Progenitor cell of endocrine pancreas (in vitro differentiated cells): ENCODE measurements at regions not wholly inside any gene's neighbourhood (a gene's known extent, or its start where the extent isn't known, plus 50 kb on each side); places are given as distances from the start of the nearest gene placed in this dataset.

Source experiments
- DNase-seq: peaks from one replicate; pipeline ENCODE4 v3.0.0; 2021; ENCODE audit warnings: low spot score; ENCODE audit not compliant: unreplicated experiment
- H3K27ac Mint-ChIP-seq: 2 replicates; pipeline ENCODE4 v1.8.0; 2021; ENCODE audit warnings: mild to moderate bottlenecking, moderate library complexity, mixed read lengths
- H3K27me3 Mint-ChIP-seq: 2 replicates; pipeline ENCODE4 v1.8.0; 2021; ENCODE audit warnings: mixed read lengths
- H3K36me3 Mint-ChIP-seq: 2 replicates; pipeline ENCODE4 v1.8.0; 2022; ENCODE audit warnings: mixed read lengths; ENCODE audit not compliant: insufficient read depth
- H3K4me1 Mint-ChIP-seq: 2 replicates; pipeline ENCODE4 v1.8.0; 2021; ENCODE audit warnings: low read depth, mixed read lengths
- H3K4me3 Mint-ChIP-seq: 2 replicates; pipeline ENCODE4 v1.8.0; 2021; ENCODE audit warnings: low read depth, mild to moderate bottlenecking, moderate library complexity, mixed read lengths
- H3K9me3 Mint-ChIP-seq: 2 replicates; pipeline ENCODE4 v1.8.0; 2021; ENCODE audit warnings: low read depth, mixed read lengths
- TF ChIP-seq, protein P1 (sequence below): fragments of 200-600 bp; sonication (generic); IDR thresholded peaks from one replicate; pipeline ENCODE4 v1.5.0; 2021; ENCODE audit warnings: antibody characterized with exemption, mild to moderate bottlenecking; ENCODE audit not compliant: unreplicated experiment

DNA sequence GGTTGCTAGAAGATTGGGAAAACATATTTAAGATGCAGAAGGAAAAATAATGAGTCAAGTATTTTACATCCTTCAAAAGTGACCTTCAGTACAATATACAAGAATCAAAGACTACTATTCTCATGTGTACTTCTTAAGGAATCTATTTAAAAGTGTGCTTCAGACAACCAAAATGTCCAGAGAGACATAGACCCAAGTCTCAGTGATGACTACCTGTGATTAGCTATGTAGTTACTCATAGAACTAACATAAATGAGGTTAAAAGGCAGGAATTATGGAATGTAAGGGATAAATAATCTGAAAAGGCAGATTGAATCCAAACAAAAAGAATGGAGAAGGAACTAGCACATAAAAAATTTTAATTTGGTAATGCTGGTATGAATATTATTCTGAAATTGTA, 634.7 kb upstream of the FAM241A start:
- no peak for DNase-seq
- Mint-ChIP-seq H3K36me3 (no peaks in the 10 kb centered on the region), H3K9me3 (no peaks in the 10 kb centered on the region), H3K27ac (no peak overlapping the region), H3K4me1 (no peaks in the 10 kb centered on the region), H3K27me3 (no peaks in the 10 kb centered on the region), H3K4me3 (no peak overlapping the region)
- TF ChIP-seq, protein P1, sequence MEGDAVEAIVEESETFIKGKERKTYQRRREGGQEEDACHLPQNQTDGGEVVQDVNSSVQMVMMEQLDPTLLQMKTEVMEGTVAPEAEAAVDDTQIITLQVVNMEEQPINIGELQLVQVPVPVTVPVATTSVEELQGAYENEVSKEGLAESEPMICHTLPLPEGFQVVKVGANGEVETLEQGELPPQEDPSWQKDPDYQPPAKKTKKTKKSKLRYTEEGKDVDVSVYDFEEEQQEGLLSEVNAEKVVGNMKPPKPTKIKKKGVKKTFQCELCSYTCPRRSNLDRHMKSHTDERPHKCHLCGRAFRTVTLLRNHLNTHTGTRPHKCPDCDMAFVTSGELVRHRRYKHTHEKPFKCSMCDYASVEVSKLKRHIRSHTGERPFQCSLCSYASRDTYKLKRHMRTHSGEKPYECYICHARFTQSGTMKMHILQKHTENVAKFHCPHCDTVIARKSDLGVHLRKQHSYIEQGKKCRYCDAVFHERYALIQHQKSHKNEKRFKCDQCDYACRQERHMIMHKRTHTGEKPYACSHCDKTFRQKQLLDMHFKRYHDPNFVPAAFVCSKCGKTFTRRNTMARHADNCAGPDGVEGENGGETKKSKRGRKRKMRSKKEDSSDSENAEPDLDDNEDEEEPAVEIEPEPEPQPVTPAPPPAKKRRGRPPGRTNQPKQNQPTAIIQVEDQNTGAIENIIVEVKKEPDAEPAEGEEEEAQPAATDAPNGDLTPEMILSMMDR = no peak

DNA sequence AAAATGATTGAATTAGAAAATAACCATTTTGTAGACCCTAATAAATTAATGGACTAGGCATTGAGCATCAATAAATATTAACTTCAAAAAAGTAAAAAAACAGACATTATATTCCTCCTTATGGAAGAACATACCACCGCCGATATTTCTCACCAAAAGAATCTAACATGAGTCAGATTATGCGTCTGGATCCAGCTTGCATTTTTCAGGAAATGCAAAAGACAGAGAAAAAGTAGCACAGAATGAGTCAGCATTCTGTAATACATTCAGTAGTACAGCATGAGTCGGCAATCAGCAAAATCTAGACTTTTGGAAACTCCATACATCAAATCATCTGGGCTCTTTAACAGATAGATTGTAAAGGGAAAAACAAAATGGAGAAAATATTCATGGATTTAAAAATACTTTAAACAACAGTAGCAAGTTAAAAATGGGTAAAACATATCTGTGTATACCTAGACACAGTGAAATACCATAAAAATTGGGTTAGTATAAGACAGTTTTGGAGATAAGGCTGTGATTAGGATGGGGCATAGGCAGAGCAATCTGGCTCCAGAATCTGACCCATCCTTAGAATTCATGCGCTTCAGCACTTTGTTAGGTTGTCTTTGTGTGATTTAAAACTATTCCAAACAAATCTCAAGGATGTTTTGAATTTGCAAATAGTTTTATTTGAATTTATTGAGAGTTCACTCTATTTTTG, 633.0 kb upstream of the FAM241A start:
- no peaks in the 10 kb centered on the region for H3K36me3 Mint-ChIP-seq
- TF ChIP-seq, protein P1 = no peak
- H3K27ac Mint-ChIP-seq = no peak overlapping the region
- H3K4me1 Mint-ChIP-seq = no peaks in the 10 kb centered on the region
- H3K9me3 Mint-ChIP-seq = no peaks in the 10 kb centered on the region
- DNase-seq = no peak
- H3K4me3 Mint-ChIP-seq = no peak overlapping the region
- no peaks in the 10 kb centered on the region for H3K27me3 Mint-ChIP-seq

DNA sequence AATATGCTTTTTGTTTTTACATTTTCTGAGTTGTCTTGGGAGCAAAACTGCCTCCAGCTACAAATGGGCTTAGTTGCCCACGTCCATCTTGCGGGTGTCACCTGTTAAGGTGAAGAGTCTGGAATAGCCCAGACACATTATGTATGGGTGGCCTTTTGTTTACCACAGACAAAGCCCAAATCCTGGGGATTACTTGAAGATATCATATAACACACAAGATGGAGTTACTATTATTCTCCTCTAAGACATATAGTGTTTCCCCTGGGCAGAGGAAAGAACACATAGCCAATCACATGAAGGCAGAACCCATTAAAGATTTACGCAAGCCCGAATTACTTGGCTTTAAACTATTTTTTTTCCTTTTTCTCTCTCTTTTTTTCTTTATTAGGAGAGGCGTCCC, 625.6 kb upstream of the FAM241A start:
- Mint-ChIP-seq H3K36me3 (no peaks in the 10 kb centered on the region), H3K9me3 (no peaks in the 10 kb centered on the region), H3K4me1 (no peaks in the 10 kb centered on the region), H3K27me3 (no peaks in the 10 kb centered on the region), H3K27ac (no peak overlapping the region), H3K4me3 (no peak overlapping the region)
- DNase-seq = no peak
- TF ChIP-seq, protein P1 = no peak

- TF ChIP-seq, protein P1 = no peak
- H3K27me3 Mint-ChIP-seq = no peaks in the 10 kb centered on the region
- H3K9me3 Mint-ChIP-seq = peaks cover 10% of the 10 kb centered on the region
- H3K4me3 Mint-ChIP-seq = no peak overlapping the region
- no peak for DNase-seq
- H3K36me3 Mint-ChIP-seq = no peaks in the 10 kb centered on the region
- H3K27ac Mint-ChIP-seq = no peak overlapping the region
- H3K4me1 Mint-ChIP-seq = peaks cover 2% of the 10 kb centered on the region
These were observed 614.8 kb upstream of the FAM241A start for GRCh38 chr4:111530446-111530845.

DNA sequence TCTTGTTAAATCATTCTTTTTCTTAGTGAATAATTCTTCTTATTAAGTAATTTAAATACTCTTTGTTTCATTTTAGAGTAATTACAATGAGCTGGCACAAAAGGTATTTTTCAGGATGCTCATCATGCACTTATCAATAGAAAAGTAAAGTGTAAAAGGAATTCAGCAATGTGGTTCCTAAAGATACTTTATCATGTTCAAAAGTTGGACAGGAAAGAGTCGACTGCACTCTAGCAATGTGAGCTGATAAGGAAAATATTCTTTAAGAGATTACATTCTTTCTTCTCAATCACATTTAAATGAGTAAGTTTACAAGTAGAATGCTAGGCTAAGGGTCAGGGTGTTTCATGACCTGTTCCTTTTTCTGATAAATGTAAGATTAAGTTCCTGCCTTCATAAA, 609.5 kb upstream of the FAM241A start:
- H3K36me3 Mint-ChIP-seq = no peaks in the 10 kb centered on the region
- H3K9me3 Mint-ChIP-seq = no peaks in the 10 kb centered on the region
- TF ChIP-seq, protein P1 = no peak
- DNase-seq = no peak
- H3K4me3 Mint-ChIP-seq = no peak overlapping the region
- no peak overlapping the region for H3K27ac Mint-ChIP-seq
- peaks cover 14% of the 10 kb centered on the region for H3K4me1 Mint-ChIP-seq
- no peaks in the 10 kb centered on the region for H3K27me3 Mint-ChIP-seq
